ENCODE measurements at regions not wholly inside any gene's neighbourhood (a gene's known extent, or its start where the extent isn't known, plus 50 kb on each side); places are given as distances from the start of the nearest gene placed in this dataset.

DNA sequence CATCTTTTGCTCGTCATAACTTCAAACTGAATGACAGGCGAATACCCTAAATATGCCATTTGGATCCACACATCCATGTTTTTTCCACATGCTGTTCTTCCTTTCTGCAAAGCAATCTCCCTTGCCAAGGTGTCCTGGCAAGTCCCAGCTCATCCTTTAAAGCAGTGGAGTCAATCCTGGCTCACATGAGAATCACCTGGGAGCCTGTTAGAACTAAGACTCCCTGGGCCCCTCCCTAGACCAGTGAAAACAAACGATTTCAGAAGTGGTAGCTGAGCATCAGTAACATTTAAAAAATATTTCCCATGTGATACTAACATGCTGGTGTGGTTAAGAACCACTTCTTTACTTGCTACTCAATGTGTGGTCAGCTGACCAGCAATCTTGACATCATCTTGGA, 50.6 kb upstream of the PARD3B start:
- H3K4me3 ChIP-seq (replicated peaks in 1 of 2; ENCODE audit: low read depth in 1 of 2, low read length in 2 of 2): no peak overlapping the region
- no peak overlapping the region for H3K9ac ChIP-seq (ENCODE audit: low read length)
- no peak overlapping the region for H3K27ac ChIP-seq (ENCODE audit: low read depth, low read length)
- no peaks in the 10 kb centered on the region for H3K27me3 ChIP-seq (ENCODE audit: insufficient read depth, low read length)
- no peaks in the 10 kb centered on the region for H3K9me3 ChIP-seq (ENCODE audit: control insufficient read depth in 1 of 2, insufficient read depth in 1 of 2, low read depth in 1 of 2, low read length in 2 of 2)
- H3K9me2 ChIP-seq (ENCODE audit: insufficient read depth): no peaks in the 10 kb centered on the region
- no TSS peak for BruUV-seq (replicated peaks)
- no peak overlapping the region for H3K4me2 ChIP-seq (ENCODE audit: low read length)
- H3K79me2 ChIP-seq (ENCODE audit: insufficient read depth, low read length): no peaks in the 10 kb centered on the region
- H3K36me3 ChIP-seq (ENCODE audit: control insufficient read depth in 1 of 2, insufficient read depth in 2 of 2, low read length in 2 of 2): no peaks in the 10 kb centered on the region
- POLR2A ChIA-PET: no interaction called here
- no peak for TF ChIP-seq ZFX (IDR thresholded peaks at IDR 0.05)
- TF ChIP-seq, protein P1, sequence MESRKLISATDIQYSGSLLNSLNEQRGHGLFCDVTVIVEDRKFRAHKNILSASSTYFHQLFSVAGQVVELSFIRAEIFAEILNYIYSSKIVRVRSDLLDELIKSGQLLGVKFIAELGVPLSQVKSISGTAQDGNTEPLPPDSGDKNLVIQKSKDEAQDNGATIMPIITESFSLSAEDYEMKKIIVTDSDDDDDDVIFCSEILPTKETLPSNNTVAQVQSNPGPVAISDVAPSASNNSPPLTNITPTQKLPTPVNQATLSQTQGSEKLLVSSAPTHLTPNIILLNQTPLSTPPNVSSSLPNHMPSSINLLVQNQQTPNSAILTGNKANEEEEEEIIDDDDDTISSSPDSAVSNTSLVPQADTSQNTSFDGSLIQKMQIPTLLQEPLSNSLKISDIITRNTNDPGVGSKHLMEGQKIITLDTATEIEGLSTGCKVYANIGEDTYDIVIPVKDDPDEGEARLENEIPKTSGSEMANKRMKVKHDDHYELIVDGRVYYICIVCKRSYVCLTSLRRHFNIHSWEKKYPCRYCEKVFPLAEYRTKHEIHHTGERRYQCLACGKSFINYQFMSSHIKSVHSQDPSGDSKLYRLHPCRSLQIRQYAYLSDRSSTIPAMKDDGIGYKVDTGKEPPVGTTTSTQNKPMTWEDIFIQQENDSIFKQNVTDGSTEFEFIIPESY (IDR thresholded peaks at IDR 0.05; ENCODE audit: extremely low read depth, insufficient replicate concordance, low read length): no peak
- TF ChIP-seq, protein P2, sequence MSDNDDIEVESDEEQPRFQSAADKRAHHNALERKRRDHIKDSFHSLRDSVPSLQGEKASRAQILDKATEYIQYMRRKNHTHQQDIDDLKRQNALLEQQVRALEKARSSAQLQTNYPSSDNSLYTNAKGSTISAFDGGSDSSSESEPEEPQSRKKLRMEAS (IDR thresholded peaks at IDR 0.05): no peak
- TF ChIP-seq RAD21 (IDR thresholded peaks at IDR 0.05; ENCODE audit: low read depth): no peak
- TF ChIP-seq FOSL1 (IDR thresholded peaks at IDR 0.05; ENCODE audit: low read depth): no peak
- no peak for TF ChIP-seq ZNF274 (IDR thresholded peaks at IDR 0.05; ENCODE audit: low read depth, low read length)
- TF ChIP-seq SIN3A (IDR thresholded peaks at IDR 0.05; ENCODE audit: low read depth): no peak
- TF ChIP-seq ELF1 (IDR thresholded peaks at IDR 0.05; ENCODE audit: borderline replicate concordance, low read depth): no peak
- no peak for TF ChIP-seq JUND (IDR thresholded peaks at IDR 0.05)
- no peak for TF ChIP-seq CEBPB (IDR thresholded peaks at IDR 0.05; ENCODE audit: low read depth)
- TF ChIP-seq SP1 (IDR thresholded peaks at IDR 0.05; ENCODE audit: low read depth): no peak
- TF ChIP-seq EZH2 (IDR thresholded peaks at IDR 0.05): no peak
- TF ChIP-seq POLR2AphosphoS5 (IDR thresholded peaks at IDR 0.05; ENCODE audit: low read depth, low read length): no peak
- TF ChIP-seq CBX3 (IDR thresholded peaks at IDR 0.05; ENCODE audit: low read depth): no peak
- TF ChIP-seq TCF7L2 (IDR thresholded peaks at IDR 0.05; ENCODE audit: borderline replicate concordance, extremely low read depth, insufficient read depth, insufficient read length): no peak
- TF ChIP-seq, protein P3, sequence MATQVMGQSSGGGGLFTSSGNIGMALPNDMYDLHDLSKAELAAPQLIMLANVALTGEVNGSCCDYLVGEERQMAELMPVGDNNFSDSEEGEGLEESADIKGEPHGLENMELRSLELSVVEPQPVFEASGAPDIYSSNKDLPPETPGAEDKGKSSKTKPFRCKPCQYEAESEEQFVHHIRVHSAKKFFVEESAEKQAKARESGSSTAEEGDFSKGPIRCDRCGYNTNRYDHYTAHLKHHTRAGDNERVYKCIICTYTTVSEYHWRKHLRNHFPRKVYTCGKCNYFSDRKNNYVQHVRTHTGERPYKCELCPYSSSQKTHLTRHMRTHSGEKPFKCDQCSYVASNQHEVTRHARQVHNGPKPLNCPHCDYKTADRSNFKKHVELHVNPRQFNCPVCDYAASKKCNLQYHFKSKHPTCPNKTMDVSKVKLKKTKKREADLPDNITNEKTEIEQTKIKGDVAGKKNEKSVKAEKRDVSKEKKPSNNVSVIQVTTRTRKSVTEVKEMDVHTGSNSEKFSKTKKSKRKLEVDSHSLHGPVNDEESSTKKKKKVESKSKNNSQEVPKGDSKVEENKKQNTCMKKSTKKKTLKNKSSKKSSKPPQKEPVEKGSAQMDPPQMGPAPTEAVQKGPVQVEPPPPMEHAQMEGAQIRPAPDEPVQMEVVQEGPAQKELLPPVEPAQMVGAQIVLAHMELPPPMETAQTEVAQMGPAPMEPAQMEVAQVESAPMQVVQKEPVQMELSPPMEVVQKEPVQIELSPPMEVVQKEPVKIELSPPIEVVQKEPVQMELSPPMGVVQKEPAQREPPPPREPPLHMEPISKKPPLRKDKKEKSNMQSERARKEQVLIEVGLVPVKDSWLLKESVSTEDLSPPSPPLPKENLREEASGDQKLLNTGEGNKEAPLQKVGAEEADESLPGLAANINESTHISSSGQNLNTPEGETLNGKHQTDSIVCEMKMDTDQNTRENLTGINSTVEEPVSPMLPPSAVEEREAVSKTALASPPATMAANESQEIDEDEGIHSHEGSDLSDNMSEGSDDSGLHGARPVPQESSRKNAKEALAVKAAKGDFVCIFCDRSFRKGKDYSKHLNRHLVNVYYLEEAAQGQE (IDR thresholded peaks at IDR 0.05; ENCODE audit: low read depth): no peak
- no peak for TF ChIP-seq YY1 (IDR thresholded peaks at IDR 0.05; ENCODE audit: extremely low read depth, insufficient replicate concordance, low read depth, low read length)
- TF ChIP-seq, protein P4, sequence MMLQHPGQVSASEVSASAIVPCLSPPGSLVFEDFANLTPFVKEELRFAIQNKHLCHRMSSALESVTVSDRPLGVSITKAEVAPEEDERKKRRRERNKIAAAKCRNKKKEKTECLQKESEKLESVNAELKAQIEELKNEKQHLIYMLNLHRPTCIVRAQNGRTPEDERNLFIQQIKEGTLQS (IDR thresholded peaks at IDR 0.05): no peak
- no peak for TF ChIP-seq EZH2phosphoT487 (IDR thresholded peaks at IDR 0.05; ENCODE audit: borderline replicate concordance)
- CTCF ChIA-PET: no interaction called here
- intact Hi-C loops (cut with micrococcal nuclease): no loop called here
- RAD21 ChIA-PET (ENCODE audit: low non-redundant PET in 1 of 2, low total read pairs in 2 of 2, uncharacterized antibody in 2 of 2, unreplicated experiment in 2 of 2): no interaction called here
- H3K4me1 ChIP-seq (ENCODE audit: control insufficient read depth in 1 of 2, insufficient read depth in 2 of 2, low read length in 2 of 2): no peaks in the 10 kb centered on the region
- DNase-seq (ENCODE audit: low read depth, low spot score): no peak
- no peaks in the 10 kb centered on the region for H4K20me1 ChIP-seq (ENCODE audit: insufficient read depth)
- ATAC-seq: no peak
- no peak overlapping the region for H2AFZ ChIP-seq (ENCODE audit: low read depth, low read length, poor library complexity, severe bottlenecking)
